Epithelial cell of proximal tubule (primary cell): ENCODE measurements at regions not wholly inside any gene's neighbourhood (a gene's known extent, or its start where the extent isn't known, plus 50 kb on each side); places are given as distances from the start of the nearest gene placed in this dataset.

Experiments
- DNase-seq: peaks from one replicate; pipeline ENCODE4 v3.0.0-alpha.2; 2011; ENCODE audit warnings: low read depth
- H3K4me3 ChIP-seq: 2 replicates; pipeline ENCODE4 v1.5.1; 2011; ENCODE audit warnings: low read depth, mild to moderate bottlenecking, low read length
- CTCF ChIP-seq: conservative IDR thresholded peaks from 2 replicates; pipeline ENCODE4 v1.5.1; 2012; ENCODE audit warnings: low read depth, mild to moderate bottlenecking, low read length

- DNase-seq, result no peak
- TF ChIP-seq CTCF, result no peak
- no peak overlapping the region for H3K4me3 ChIP-seq
These were observed 1500.9 kb downstream of the TBC1D22A start for GRCh38 chr22:48263431-48263765.

- no peak for DNase-seq
- H3K4me3 ChIP-seq, result no peak overlapping the region
- no peak for TF ChIP-seq CTCF
These were observed 1500.4 kb downstream of the TBC1D22A start for GRCh38 chr22:48262596-48263430.

GRCh38 chr22:48261706-48262105 lies 1499.3 kb downstream of the TBC1D22A start:
- H3K4me3 ChIP-seq, result no peak overlapping the region
- no peak for TF ChIP-seq CTCF
- no peak for DNase-seq

GRCh38 chr22:48261048-48261621 lies 1498.7 kb downstream of the TBC1D22A start:
- DNase-seq, result no peak
- TF ChIP-seq CTCF, result no peak
- H3K4me3 ChIP-seq, result no peak overlapping the region

- no peak for DNase-seq
- H3K4me3 ChIP-seq, result no peak overlapping the region
- TF ChIP-seq CTCF, result no peak
These were observed 1497.7 kb downstream of the TBC1D22A start for GRCh38 chr22:48259991-48260670.

GRCh38 chr22:48258811-48259210 lies 1496.4 kb downstream of the TBC1D22A start:
- TF ChIP-seq CTCF, result no peak
- DNase-seq, result no peak
- no peak overlapping the region for H3K4me3 ChIP-seq
